K562 (cell line): ENCODE measurements at regions not wholly inside any gene's neighbourhood (a gene's known extent, or its start where the extent isn't known, plus 50 kb on each side); places are given as distances from the start of the nearest gene placed in this dataset.
"Not testable (repeated sequence)": the region's sequence is repeated elsewhere in the genome, so short reads cannot be mapped to it uniquely, and the experiment has no call there.

Experiments
- ATAC-seq: fragments of 200-7000 bp; cut with Tn5 transposase; 3 replicates; pipeline ENCODE4 v1.9.1; 2020; ENCODE audit warnings: moderate library complexity
- BruUV-seq: library from RNA; stranded (reverse); fragments of 400-500 nt; replicated peaks from 2 replicates; lab custom pipeline; 2021; lab: Mats Ljungman, UMichigan
- CTCF ChIA-PET: fragments of 300-600 bp; formaldehyde crosslinking; extraction: SDS; loops from one replicate; lab custom pipeline; 2021; ENCODE audit warnings: low intra/inter-chr PET ratio; lab: Yijun Ruan, JAX
- POLR2A ChIA-PET: fragments of 300-600, 350-650 bp; sonication (Branson Sonifier 250); formaldehyde crosslinking; extraction: SDS; loops from one replicate; lab custom pipeline; 2021; ENCODE audit warnings: antibody characterized with exemption, inconsistent platforms; lab: Yijun Ruan, JAX
- DNase-seq, 4 experiments: peaks; one replicate each; pipeline versions ENCODE4 v3.0.0 to v3.0.0-alpha.2; 2011 to 2018; ENCODE audit warnings: low spot score in 3 of 4, mixed read lengths in 3 of 4; ENCODE audit errors: extremely low read depth in 1 of 4
- FAIRE-seq: peaks from 2 replicates; lab custom pipeline; 2011; peaks lifted over from hg19 to GRCh38; lab: Jason Lieb, UNC
- H2AFZ ChIP-seq: 2 replicates; pipeline ENCODE4 v1.6.0; 2011; ENCODE audit warnings: low read depth, low read length, control low read depth, inconsistent platforms
- H3K27ac ChIP-seq: fragments of 200-600 bp; 3 replicates; pipeline ENCODE4 v1.8.0; 2011; ENCODE audit warnings: low read depth, mild to moderate bottlenecking, control low read depth, inconsistent platforms, low read length, moderate library complexity, mixed read lengths; ENCODE audit errors: extremely low read depth
- H3K27me3 ChIP-seq, 2 experiments: fragments of 300-600 bp in 1 of 2; 2 replicates in 1 of 2; 3 replicates in 1 of 2; pipeline versions ENCODE4 v1.6.0 to v1.8.0; 2011; ENCODE audit warnings: inconsistent platforms in 2 of 2, low read length in 2 of 2, mild to moderate bottlenecking in 1 of 2, mixed read lengths in 1 of 2, moderate library complexity in 1 of 2; ENCODE audit not compliant: control insufficient read depth in 2 of 2, insufficient read depth in 2 of 2
- H3K36me3 ChIP-seq: fragments of 300-600 bp; 3 replicates; pipeline ENCODE4 v1.8.0; 2011; ENCODE audit warnings: mild to moderate bottlenecking, low read length, inconsistent platforms; ENCODE audit not compliant: control insufficient read depth, insufficient read depth
- H3K4me1 ChIP-seq, 2 experiments: fragments of 200-600 bp in 1 of 2; replicated peaks in 1 of 2; 2 replicates in 1 of 2; 3 replicates in 1 of 2; pipeline versions ENCODE4 v1.5.1 to v1.8.0; 2011; ENCODE audit warnings: inconsistent platforms in 2 of 2, low read length in 2 of 2, mild to moderate bottlenecking in 1 of 2, mixed read lengths in 1 of 2, moderate library complexity in 1 of 2; ENCODE audit not compliant: control insufficient read depth in 2 of 2, insufficient read depth in 2 of 2
- H3K4me2 ChIP-seq: 2 replicates; pipeline ENCODE4 v1.6.1; 2011; ENCODE audit warnings: low read length, control low read depth, inconsistent platforms, mixed read lengths; ENCODE audit not compliant: insufficient read depth
- H3K4me3 ChIP-seq: fragments of 200-600 bp; sonication (generic), shearing (Covaris generic); 2 replicates; pipeline ENCODE4 v1.5.1; 2016; ENCODE audit warnings: control low read depth, inconsistent platforms
- H3K79me2 ChIP-seq: fragments of 200-600 bp; 3 replicates; pipeline ENCODE4 v1.8.0; 2011; ENCODE audit warnings: low read length, inconsistent platforms; ENCODE audit not compliant: control insufficient read depth, insufficient read depth
- H3K9ac ChIP-seq, 2 experiments: 2 replicates each; pipeline versions ENCODE4 v1.6.0 to v1.6.1; 2011; ENCODE audit warnings: low read depth in 2 of 2, low read length in 2 of 2, control low read depth in 1 of 2, inconsistent platforms in 1 of 2, mild to moderate bottlenecking in 1 of 2, mixed read lengths in 1 of 2; ENCODE audit not compliant: insufficient read depth in 1 of 2
- H3K9me1 ChIP-seq: one replicate; pipeline ENCODE4 v1.6.0; 2011; ENCODE audit warnings: inconsistent platforms, mild to moderate bottlenecking, low read length, moderate library complexity; ENCODE audit not compliant: control insufficient read depth, insufficient read depth
- H3K9me3 ChIP-seq: replicated peaks from 2 replicates; pipeline ENCODE4 v1.5.1; 2011; ENCODE audit warnings: low read depth, low read length, inconsistent platforms; ENCODE audit not compliant: control insufficient read depth, insufficient read depth
- H4K20me1 ChIP-seq: replicated peaks from 2 replicates; pipeline ENCODE4 v1.6.1; 2011; ENCODE audit warnings: low read length, inconsistent platforms, mixed read lengths; ENCODE audit not compliant: control insufficient read depth, insufficient read depth
- MAFG ChIP-seq: fragments of 450-650 bp; conservative IDR thresholded peaks from 2 replicates; pipeline ENCODE4 v1.6.1; 2016; ENCODE audit warnings: missing genetic modification characterization, missing compliant biosample characterization
- MYNN ChIP-seq, 2 experiments: sonication (generic); formaldehyde crosslinking in 1 of 2; IDR thresholded peaks; 2 replicates each; pipeline versions ENCODE4 v1.5.0 to v1.6.1; 2016 to 2020; ENCODE audit warnings: antibody characterized with exemption in 1 of 2, missing genetic modification reagents in 1 of 2
- NR2C1 ChIP-seq, 2 experiments: fragments of 450-650 bp; IDR thresholded peaks; 2 replicates each; pipeline ENCODE4 v1.6.1; 2017; ENCODE audit warnings: mild to moderate bottlenecking in 2 of 2, antibody characterized with exemption in 1 of 2, inconsistent platforms in 1 of 2, missing compliant biosample characterization in 1 of 2, missing genetic modification characterization in 1 of 2
- ZBTB1 ChIP-seq: sonication (generic); formaldehyde crosslinking; IDR thresholded peaks from 2 replicates; pipeline ENCODE4 v1.8.1; 2023; ENCODE audit warnings: missing genetic modification reagents, low read depth, mild to moderate bottlenecking, borderline replicate concordance
- WGBS: fragments of 100-300 bp; shearing (Covaris generic); methylation state at CpG from one replicate; pipeline ENCODE4 v1.1.6; 2016; ENCODE audit warnings: low coverage, mixed read lengths; ENCODE audit not compliant: insufficient coverage; ENCODE audit errors: missing lambda C conversion rate; 5-methylcytosine and 5-hydroxymethylcytosine counted together
- in situ Hi-C: fragments of 300-500 bp; cut with MboI; formaldehyde crosslinking; loops from 4 replicates; pipeline ENCODE4 v1.15.0; 2018; ENCODE audit warnings: inconsistent platforms, mixed read lengths
- intact Hi-C: fragments of 100-400 bp; cut with micrococcal nuclease; formaldehyde crosslinking; loops from 2 replicates; pipeline ENCODE4 v1.14.2; 2022

DNA sequence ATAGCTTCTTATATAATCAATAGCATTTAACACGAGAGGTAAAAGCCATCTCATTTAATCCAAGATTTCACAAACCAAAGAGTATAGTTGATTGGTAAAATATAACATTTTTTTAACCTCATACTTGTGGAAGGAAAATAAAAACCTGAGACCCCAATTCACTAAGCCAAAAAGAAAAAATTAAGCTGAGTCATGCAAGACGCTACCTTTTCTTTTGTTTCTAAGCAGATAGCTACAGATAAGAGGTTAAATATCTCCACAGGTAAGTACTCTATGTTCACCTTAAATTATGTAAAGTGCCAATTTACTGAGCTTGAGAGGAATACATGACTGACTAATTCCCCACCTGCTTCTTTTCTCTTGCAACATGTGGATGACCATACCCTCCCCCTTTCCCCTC, 656.4 kb downstream of the MECOM start:
- H2AFZ ChIP-seq: no peak overlapping the region
- ChIA-PET CTCF (no interaction called here), POLR2A (no interaction called here)
- no TSS peak for BruUV-seq
- no peaks in the 10 kb centered on the region for H4K20me1 ChIP-seq
- H3K9me3 ChIP-seq: no peaks in the 10 kb centered on the region
- no peak overlapping the region for H3K4me3 ChIP-seq
- H3K4me1 ChIP-seq: no peaks in the 10 kb centered on the region
- WGBS: 6% methylated on average over 2 of the region's 2 CpGs
- TF ChIP-seq MAFG (tag) (0 out of 2 replicates have a peak, but pooled peaks have one; percentile 28), NR2C1 (IDR thresholded peaks at IDR 0.05) (no peak), NR2C1 (tag; IDR thresholded peaks at IDR 0.05) (no peak), MYNN (IDR thresholded peaks at IDR 0.05) (no peak), MYNN (CRISPR knock-in tag; IDR thresholded peaks at IDR 0.05) (no peak), ZBTB1 (CRISPR knock-in tag) (no peak)
- no peaks in the 10 kb centered on the region for H3K79me2 ChIP-seq
- no peak for ATAC-seq
- H3K36me3 ChIP-seq: no peaks in the 10 kb centered on the region
- H3K9ac ChIP-seq: no peak overlapping the region
- H3K27me3 ChIP-seq: no peaks in the 10 kb centered on the region
- intact Hi-C loops: no loop called here
- no peak for DNase-seq
- in situ Hi-C loops: no loop called here
- no peak overlapping the region for H3K27ac ChIP-seq
- no peak overlapping the region for H3K4me2 ChIP-seq
- no peaks in the 10 kb centered on the region for H3K9me1 ChIP-seq
- no peak for FAIRE-seq

DNA sequence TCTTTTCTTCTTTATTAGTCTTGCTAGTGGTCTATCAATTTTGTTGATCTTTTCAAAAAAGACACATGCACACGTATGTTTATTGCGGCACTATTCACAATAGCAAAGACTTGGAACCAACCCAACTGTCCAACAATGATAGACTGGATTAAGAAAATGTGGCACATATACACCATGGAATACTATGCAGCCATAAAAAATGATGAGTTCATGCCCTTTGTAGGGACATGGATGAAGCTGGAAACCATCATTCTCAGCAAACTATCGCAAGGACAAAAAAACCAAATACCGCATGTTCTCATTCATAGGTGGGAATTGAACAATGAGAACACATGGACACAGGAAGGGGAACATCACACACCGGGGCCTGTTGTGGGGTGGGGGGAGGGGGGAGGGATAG, 657.1 kb downstream of the MECOM start:
- H3K9me1 ChIP-seq, H3K79me2 ChIP-seq, ATAC-seq, H3K27me3 ChIP-seq, BruUV-seq, intact Hi-C loops, H3K4me3 ChIP-seq, in situ Hi-C loops, H2AFZ ChIP-seq, H3K36me3 ChIP-seq, FAIRE-seq, H3K9ac ChIP-seq, H3K4me1 ChIP-seq, CTCF ChIA-PET, H3K27ac ChIP-seq, H4K20me1 ChIP-seq, POLR2A ChIA-PET, DNase-seq, H3K9me3 ChIP-seq, H3K4me2 ChIP-seq: not testable (repeated sequence)
- 0% methylated on average over 2 of the region's 5 CpGs for WGBS
